Colonic mucosa (tissue), 4 donors: ENCODE measurements at regions not wholly inside any gene's neighbourhood (a gene's known extent, or its start where the extent isn't known, plus 50 kb on each side); places are given as distances from the start of the nearest gene placed in this dataset.

Source experiments
- DNase-seq: peaks from one replicate; pipeline ENCODE4 v3.0.0-alpha.2; 2020
- H3K27ac ChIP-seq: fragments of 200-600 bp; one replicate; pipeline ENCODE4 v1.8.0; 2021
- H3K27me3 ChIP-seq: fragments of 200-600 bp; one replicate; pipeline ENCODE4 v1.8.0; 2021
- H3K36me3 ChIP-seq: fragments of 200-600 bp; one replicate; pipeline ENCODE4 v1.8.0; 2021
- H3K4me1 ChIP-seq: fragments of 200-600 bp; one replicate; pipeline ENCODE4 v1.8.0; 2021; ENCODE audit warnings: mild to moderate bottlenecking
- H3K4me3 ChIP-seq: fragments of 200-600 bp; one replicate; pipeline ENCODE4 v1.8.0; 2021
- H3K9ac ChIP-seq, 2 donors: one replicate each; pipeline ENCODE4 v1.7.0; 2013; ENCODE audit warnings: control low read depth in 2 of 2, low read depth in 2 of 2, low read length in 2 of 2
- H3K9me3 ChIP-seq: fragments of 200-600 bp; one replicate; pipeline ENCODE4 v1.8.0; 2021
- intact Hi-C: fragments of 100-400 bp; cut with DNase I; formaldehyde crosslinking; loops from one replicate; pipeline ENCODE4 v1.14.1; 2022
- TF ChIP-seq, protein P1 (sequence below): fragments of 200-600 bp; IDR thresholded peaks from one replicate; pipeline ENCODE4 v1.8.0; 2022; ENCODE audit warnings: antibody characterized with exemption, mild to moderate bottlenecking
- donor health status: healthy.
- donor health status: DM: no; HTN: no; CAD: no.
- donor health status: DM: no; HTN: no; CAD: no.

DNA sequence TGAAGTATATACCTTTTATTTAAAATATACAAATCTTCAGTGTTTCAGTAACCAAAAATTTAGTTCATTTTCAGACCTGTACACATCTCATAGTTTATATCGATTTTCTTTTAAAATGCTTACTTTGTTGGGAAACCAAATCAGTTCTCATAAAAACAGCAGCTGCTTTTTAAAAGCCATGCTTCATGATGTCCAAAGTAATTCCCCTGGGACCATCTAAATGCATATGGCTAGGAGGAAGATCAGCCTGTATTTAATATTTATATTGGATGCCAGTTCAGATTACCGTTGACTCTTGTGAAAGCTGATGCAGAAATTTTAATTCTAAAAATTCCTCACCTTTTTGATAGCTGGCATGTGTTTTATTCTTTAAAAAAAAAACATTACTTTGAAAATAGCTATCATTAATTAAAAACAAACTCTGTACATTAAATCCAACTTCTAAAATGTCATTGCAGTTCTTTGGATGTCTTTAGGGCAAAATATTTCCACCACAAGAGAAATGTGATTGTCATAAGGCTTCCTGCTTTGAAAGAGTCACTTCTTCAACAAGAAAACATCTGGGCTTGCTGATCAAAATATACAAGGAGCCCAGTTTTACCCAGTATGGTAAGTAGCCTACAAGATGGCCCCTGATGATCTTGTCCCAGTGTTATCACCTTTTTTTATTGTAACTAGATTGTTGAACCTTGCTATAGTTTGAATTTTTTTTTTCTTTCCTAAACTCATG is 1242.9 kb upstream of the CDH6 start:
- H3K9ac ChIP-seq: no peak overlapping the region
- TF ChIP-seq, protein P1, sequence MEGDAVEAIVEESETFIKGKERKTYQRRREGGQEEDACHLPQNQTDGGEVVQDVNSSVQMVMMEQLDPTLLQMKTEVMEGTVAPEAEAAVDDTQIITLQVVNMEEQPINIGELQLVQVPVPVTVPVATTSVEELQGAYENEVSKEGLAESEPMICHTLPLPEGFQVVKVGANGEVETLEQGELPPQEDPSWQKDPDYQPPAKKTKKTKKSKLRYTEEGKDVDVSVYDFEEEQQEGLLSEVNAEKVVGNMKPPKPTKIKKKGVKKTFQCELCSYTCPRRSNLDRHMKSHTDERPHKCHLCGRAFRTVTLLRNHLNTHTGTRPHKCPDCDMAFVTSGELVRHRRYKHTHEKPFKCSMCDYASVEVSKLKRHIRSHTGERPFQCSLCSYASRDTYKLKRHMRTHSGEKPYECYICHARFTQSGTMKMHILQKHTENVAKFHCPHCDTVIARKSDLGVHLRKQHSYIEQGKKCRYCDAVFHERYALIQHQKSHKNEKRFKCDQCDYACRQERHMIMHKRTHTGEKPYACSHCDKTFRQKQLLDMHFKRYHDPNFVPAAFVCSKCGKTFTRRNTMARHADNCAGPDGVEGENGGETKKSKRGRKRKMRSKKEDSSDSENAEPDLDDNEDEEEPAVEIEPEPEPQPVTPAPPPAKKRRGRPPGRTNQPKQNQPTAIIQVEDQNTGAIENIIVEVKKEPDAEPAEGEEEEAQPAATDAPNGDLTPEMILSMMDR: no peak
- no peak overlapping the region for H3K27ac ChIP-seq
- no peaks in the 10 kb centered on the region for H3K9me3 ChIP-seq
- no peaks in the 10 kb centered on the region for H3K4me1 ChIP-seq
- no peak for DNase-seq
- H3K27me3 ChIP-seq: no peaks in the 10 kb centered on the region
- H3K4me3 ChIP-seq: no peak overlapping the region
- intact Hi-C loops: no loop called here
- H3K36me3 ChIP-seq: no peaks in the 10 kb centered on the region

DNA sequence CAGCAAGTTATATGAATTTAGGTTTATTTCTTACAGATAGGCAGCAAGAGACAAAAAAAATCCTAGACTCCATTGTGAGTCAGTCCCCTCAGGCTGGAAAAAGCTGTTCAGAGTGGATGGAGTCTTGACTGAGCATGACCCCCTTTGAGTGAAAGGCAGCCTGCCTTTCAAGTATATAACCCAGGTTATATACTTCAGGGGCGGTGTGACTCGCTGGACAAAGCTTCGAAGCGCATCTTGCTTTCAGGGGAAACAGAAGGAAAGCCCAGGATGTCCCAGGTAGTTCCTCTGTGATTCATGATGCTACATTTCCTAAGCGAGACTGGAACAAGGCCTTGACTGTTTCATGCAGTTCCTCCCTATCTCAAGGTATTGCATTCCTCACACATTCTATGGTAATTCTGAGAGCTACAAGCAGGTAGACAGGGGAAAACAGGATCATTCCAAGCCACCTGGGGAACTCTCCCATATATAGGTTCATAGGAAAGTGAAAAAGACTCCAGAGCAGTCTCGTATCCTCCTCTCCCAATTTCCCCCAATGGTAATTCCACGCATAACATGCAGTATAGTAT is 1244.1 kb upstream of the CDH6 start:
- Histone ChIP-seq H3K27me3 (no peaks in the 10 kb centered on the region), H3K4me3 (no peak overlapping the region), H3K27ac (no peak overlapping the region), H3K9me3 (no peaks in the 10 kb centered on the region), H3K4me1 (no peaks in the 10 kb centered on the region), H3K36me3 (no peaks in the 10 kb centered on the region), H3K9ac (no peak overlapping the region)
- intact Hi-C loops: no loop called here
- no peak for DNase-seq
- TF ChIP-seq, protein P1: no peak

DNA sequence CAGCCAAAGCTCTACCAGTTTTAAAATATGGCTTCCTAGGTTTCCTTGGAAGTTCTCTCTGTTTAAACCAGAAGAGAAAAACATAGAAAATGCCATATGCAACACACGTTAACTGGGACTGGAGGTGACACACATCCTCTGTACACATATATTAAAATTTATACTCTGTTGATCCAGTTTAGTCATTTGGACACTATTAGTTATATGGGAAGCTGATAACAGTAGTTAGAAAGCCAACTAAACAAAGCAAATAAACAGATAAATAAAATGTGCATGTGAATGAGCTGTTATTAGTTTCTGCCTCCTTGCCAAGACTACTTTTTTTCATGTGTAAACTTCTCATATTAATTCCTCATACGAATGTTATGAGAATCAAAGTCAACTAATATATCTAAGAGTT is 1249.2 kb upstream of the CDH6 start:
- intact Hi-C loops: no loop called here
- Histone ChIP-seq H3K27ac (no peak overlapping the region), H3K4me1 (no peaks in the 10 kb centered on the region), H3K4me3 (no peak overlapping the region), H3K27me3 (no peaks in the 10 kb centered on the region), H3K9ac (no peak overlapping the region), H3K36me3 (no peaks in the 10 kb centered on the region), H3K9me3 (no peaks in the 10 kb centered on the region)
- no peak for DNase-seq
- TF ChIP-seq, protein P1: no peak

DNA sequence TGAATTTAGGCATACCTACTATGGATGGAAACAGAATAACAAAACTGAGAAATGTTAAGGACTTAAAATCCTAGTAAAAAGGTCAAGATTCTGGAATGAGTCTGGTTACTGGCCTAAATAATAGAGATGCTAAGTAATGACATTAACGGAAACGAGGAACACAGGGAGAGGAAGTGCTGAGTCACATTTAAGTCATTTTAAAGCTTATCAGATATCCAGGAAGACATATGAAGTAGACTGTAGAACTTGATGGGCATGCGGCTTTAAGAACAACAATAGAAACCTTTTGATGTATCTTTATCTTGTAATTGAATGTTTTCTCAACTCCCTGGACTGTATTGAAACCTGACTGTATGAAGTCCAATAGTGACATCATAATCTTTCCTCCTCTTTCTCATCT is 1251.4 kb upstream of the CDH6 start:
- intact Hi-C loops: no loop called here
- Histone ChIP-seq H3K4me1 (no peaks in the 10 kb centered on the region), H3K9ac (no peak overlapping the region), H3K36me3 (no peaks in the 10 kb centered on the region), H3K27ac (no peak overlapping the region), H3K9me3 (no peaks in the 10 kb centered on the region), H3K4me3 (no peak overlapping the region), H3K27me3 (no peaks in the 10 kb centered on the region)
- no peak for DNase-seq
- TF ChIP-seq, protein P1: no peak

DNA sequence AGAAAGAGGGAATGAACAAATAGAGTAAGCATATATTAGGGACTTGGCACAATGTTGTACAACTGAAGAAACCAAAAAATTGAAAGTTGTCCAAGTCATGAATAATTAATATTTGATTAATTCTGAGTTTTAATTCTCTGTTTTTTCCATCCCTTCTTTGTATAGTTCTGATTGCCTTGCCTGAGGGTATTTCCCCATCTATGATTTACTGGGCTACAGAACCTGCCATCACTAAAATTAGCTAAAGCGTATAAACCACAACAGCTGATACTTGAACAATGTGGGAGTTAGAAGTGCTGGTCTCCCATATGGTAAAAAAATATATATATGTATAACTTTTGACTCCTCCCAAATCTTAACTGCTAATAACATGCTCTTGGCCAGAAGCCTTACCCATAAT is 1253.5 kb upstream of the CDH6 start:
- H3K4me3 ChIP-seq: no peak overlapping the region
- intact Hi-C loops: no loop called here
- H3K36me3 ChIP-seq: no peaks in the 10 kb centered on the region
- no peak for DNase-seq
- no peaks in the 10 kb centered on the region for H3K4me1 ChIP-seq
- no peaks in the 10 kb centered on the region for H3K9me3 ChIP-seq
- TF ChIP-seq, protein P1: no peak
- H3K27me3 ChIP-seq: no peaks in the 10 kb centered on the region
- H3K9ac ChIP-seq: no peak overlapping the region
- H3K27ac ChIP-seq: no peak overlapping the region
